GM10248 (cell line): ENCODE measurements at regions not wholly inside any gene's neighbourhood (a gene's known extent, or its start where the extent isn't known, plus 50 kb on each side); places are given as distances from the start of the nearest gene placed in this dataset.

Source experiments
- CTCF ChIA-PET: fragments of 300-600 bp; sonication (Branson Sonifier 250); formaldehyde crosslinking; extraction: SDS; loops from one replicate; lab custom pipeline; 2021; ENCODE audit warnings: antibody characterized with exemption; lab: Yijun Ruan, JAX
- POLR2A ChIA-PET: fragments of 350-650 bp; sonication (Branson Sonifier 250); formaldehyde crosslinking; extraction: SDS; loops from one replicate; lab custom pipeline; 2020; ENCODE audit warnings: antibody characterized with exemption; lab: Yijun Ruan, JAX
- DNase-seq: peaks from one replicate; pipeline ENCODE4 v3.0.0; 2012; ENCODE audit errors: extremely low spot score
- TF ChIP-seq, protein P1 (sequence below): IDR thresholded peaks from 2 replicates; pipeline ENCODE4 v1.5.1; 2012; ENCODE audit warnings: mild to moderate bottlenecking, low read depth; ENCODE audit errors: extremely low read depth, missing control alignments, control extremely low read depth

DNA sequence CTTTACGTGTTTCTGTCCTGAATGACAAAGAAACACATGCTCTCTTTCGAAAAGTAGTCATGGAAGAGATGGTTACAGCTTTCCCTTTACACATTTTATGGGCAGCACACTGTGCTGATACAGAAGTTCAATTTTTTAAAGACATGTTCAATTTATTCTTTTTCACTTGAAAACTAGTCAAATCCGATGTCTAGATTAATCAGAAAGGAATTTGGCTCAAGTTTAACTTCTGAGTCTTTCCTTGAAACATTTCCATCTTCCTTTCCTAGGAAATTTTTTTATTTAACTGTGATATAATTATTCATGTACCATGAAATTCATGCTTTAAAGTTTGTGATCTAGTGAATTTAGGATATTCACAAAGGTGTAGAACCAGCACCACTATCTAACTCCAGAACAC lies 360.1 kb downstream of the TNS3 start:
- no peak for DNase-seq
- ChIA-PET POLR2A (no interaction called here), CTCF (no interaction called here)
- TF ChIP-seq, protein P1, sequence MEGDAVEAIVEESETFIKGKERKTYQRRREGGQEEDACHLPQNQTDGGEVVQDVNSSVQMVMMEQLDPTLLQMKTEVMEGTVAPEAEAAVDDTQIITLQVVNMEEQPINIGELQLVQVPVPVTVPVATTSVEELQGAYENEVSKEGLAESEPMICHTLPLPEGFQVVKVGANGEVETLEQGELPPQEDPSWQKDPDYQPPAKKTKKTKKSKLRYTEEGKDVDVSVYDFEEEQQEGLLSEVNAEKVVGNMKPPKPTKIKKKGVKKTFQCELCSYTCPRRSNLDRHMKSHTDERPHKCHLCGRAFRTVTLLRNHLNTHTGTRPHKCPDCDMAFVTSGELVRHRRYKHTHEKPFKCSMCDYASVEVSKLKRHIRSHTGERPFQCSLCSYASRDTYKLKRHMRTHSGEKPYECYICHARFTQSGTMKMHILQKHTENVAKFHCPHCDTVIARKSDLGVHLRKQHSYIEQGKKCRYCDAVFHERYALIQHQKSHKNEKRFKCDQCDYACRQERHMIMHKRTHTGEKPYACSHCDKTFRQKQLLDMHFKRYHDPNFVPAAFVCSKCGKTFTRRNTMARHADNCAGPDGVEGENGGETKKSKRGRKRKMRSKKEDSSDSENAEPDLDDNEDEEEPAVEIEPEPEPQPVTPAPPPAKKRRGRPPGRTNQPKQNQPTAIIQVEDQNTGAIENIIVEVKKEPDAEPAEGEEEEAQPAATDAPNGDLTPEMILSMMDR = no peak

DNA sequence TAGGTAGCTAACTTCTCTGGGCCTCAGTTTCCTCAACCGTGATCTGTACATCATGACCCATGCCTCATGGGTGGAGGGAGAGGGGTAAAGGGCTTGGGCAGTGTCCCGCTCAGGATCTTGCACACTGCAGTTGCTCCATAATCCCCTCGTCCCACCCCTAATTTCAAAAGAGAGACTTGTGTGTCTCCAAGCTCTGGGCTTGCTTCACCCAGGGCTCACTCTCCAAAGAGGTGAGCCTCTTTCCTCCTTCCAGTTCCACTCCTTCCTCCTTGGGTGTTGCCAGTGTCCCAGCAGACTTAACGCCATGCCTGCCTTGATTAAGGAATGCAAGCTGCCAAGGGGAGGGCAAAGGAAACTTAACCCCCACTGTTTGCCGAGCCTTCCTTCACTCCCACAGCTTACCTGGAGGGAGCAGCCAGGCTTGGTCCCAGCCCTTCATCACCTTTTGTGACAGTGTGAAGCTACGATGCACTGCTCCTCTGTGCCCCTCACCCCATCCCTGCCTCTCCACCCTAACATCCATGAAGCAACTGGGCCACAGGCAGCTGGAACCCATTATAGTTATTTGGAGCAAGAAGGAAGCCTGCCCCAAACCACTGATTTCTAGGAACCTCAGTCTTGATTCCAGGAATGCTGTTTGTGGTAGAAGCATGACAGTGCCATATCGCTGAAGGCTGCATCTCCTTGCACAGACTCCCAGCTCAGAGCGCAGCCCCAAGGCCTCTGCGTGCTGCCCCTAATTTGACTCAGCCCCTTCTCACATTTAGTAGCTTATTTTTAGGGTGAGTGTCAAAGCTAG lies 363.3 kb downstream of the TNS3 start:
- TF ChIP-seq, protein P1 = no peak
- no peak for DNase-seq
- POLR2A ChIA-PET = interaction anchor here (0.5 kb wide), 1 partner anchor 1050 kb away, joined by 6 read pairs; no protein-coding TSS in a partner anchor
- CTCF ChIA-PET = interaction anchor here (1.0 to 1.3 kb wide), 3 partner anchors 8 to 37 kb away, joined by 3 read pairs; no protein-coding TSS in a partner anchor

DNA sequence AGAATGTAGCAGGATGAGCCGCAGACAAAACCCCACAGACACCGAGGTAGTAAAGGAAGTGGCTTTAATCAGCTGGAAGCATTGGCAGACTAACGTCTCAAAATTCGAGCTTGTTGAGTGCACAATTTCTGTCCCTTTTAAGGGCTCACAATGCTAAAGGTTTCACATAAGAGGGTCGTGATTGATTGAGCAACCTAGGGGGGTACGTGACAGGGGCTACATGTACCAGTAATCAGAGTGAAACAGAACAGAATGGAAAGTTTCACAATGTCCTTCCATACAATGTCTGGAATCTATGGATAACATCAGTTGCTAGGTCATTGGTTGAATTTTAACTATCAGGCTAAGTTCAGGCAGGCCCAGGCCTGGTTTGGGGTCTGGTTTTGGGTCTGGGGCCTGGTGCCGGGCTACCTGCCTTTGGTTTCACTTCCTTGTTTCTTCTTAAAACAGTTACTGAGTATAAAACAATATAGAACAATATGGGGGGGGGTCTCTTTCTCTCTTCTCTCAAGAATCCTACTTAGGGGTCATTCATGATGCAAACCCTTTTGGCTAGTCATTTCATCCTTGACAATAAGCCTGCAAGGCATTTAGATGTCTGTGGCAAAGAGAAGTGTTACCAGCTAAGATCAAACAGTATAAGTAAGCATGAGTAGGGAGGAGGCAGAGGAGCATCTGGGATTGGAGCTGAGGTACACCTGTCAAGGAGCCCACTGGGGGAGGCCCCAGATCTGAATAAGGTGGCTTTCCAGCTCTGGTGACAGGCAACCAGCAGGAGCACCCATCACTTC lies 364.1 kb downstream of the TNS3 start:
- POLR2A ChIA-PET = interaction anchor here (0.5 kb wide), 1 partner anchor 1051 kb away, joined by 6 read pairs; no protein-coding TSS in a partner anchor
- no peak for DNase-seq
- CTCF ChIA-PET = interaction anchor here (1.0 to 1.2 kb wide), 2 partner anchors 9 to 36 kb away, joined by 3 read pairs; no protein-coding TSS in a partner anchor
- TF ChIP-seq, protein P1 = no peak

DNA sequence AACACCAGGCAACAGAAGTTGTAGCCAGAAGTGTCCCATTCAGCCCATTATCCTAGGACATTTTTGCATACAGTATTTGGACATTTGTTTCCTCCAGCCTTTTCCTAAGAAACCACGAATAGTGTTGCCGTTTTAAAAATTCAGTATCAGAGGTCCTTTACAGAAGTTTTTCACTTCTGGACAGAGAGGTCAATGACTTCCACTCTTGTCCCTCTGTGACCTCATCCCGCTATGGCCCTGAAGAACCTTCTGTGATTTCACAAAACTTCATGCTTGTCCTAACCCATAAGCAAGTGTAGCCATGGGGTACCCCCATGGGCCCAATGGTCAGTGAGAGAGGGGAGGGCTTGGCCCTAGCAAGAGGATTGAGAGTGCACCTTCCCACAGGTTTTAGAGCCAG lies 364.8 kb downstream of the TNS3 start:
- TF ChIP-seq, protein P1 = no peak
- no peak for DNase-seq
- CTCF ChIA-PET = interaction anchor here (1.2 kb wide), 1 partner anchor 49 kb away, joined by 3 read pairs; no protein-coding TSS in a partner anchor
- POLR2A ChIA-PET = no interaction called here

DNA sequence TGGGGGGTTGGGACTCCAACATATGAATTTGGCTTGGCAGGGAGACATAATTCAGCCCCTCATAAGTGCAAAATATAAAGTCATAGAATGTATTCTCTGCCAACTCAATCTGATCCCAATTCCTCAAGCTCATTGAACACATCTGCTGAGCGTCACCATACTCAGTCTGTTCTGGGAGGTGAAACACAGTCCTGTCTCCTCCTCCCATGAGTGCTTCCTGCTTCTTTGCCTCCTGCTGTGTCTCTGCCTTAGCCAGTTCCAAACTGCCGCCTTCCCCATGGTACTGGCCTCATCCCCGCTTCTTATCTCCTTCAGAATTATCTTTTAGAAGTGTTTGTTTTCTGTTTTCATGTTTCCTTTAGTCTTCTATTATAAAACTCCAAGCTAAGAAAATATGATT lies 365.5 kb downstream of the TNS3 start:
- POLR2A ChIA-PET = no interaction called here
- DNase-seq = no peak
- CTCF ChIA-PET = interaction anchor here (1.2 kb wide), 1 partner anchor 50 kb away, joined by 3 read pairs; no protein-coding TSS in a partner anchor
- TF ChIP-seq, protein P1 = no peak

DNA sequence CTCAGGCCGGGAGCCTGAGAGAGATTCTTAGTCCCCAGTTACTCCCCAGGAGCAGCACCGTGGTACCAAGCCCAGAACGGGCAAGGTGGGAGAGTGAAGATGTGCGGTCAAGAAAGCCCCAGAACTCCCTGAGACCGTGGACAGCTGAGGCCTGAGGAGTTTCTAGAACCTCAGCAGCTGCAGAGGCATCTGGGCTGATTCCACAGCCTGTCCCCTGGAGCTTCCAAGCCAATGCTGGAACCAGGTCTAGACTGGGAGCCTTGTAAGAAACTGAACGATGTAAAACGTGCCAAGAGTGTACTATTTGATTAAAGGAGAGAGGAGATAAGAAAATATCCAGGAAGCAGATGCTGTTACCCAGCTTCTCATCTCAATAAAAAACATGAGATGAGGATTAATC lies 366.3 kb downstream of the TNS3 start:
- CTCF ChIA-PET = interaction anchor here (1.2 kb wide), 1 partner anchor 50 kb away, joined by 3 read pairs; no protein-coding TSS in a partner anchor
- DNase-seq = no peak
- POLR2A ChIA-PET = interaction anchor here (0.6 kb wide), 1 partner anchor 552 kb away, joined by 4 read pairs; no protein-coding TSS in a partner anchor
- TF ChIP-seq, protein P1 = no peak
